ENCODE measurements at regions not wholly inside any gene's neighbourhood (a gene's known extent, or its start where the extent isn't known, plus 50 kb on each side); places are given as distances from the start of the nearest gene placed in this dataset.
"Not testable (repeated sequence)": the region's sequence is repeated elsewhere in the genome, so short reads cannot be mapped to it uniquely, and the experiment has no call there.

GRCh38 chr2:59174536-59175243 is 933.6 kb upstream of the FANCL start:
- H3K27me3 ChIP-seq = no peaks in the 10 kb centered on the region
- no peak overlapping the region for H3K4me3 ChIP-seq
- no peaks in the 10 kb centered on the region for H3K36me3 ChIP-seq
- no peak for DNase-seq
- intact Hi-C loops (cut with DNase I; ENCODE audit: low total_unique reads) = no loop called here
- H3K4me1 ChIP-seq = no peaks in the 10 kb centered on the region
- H3K9me3 ChIP-seq = no peaks in the 10 kb centered on the region
- H3K27ac ChIP-seq = no peak overlapping the region
- TF ChIP-seq, protein P1, sequence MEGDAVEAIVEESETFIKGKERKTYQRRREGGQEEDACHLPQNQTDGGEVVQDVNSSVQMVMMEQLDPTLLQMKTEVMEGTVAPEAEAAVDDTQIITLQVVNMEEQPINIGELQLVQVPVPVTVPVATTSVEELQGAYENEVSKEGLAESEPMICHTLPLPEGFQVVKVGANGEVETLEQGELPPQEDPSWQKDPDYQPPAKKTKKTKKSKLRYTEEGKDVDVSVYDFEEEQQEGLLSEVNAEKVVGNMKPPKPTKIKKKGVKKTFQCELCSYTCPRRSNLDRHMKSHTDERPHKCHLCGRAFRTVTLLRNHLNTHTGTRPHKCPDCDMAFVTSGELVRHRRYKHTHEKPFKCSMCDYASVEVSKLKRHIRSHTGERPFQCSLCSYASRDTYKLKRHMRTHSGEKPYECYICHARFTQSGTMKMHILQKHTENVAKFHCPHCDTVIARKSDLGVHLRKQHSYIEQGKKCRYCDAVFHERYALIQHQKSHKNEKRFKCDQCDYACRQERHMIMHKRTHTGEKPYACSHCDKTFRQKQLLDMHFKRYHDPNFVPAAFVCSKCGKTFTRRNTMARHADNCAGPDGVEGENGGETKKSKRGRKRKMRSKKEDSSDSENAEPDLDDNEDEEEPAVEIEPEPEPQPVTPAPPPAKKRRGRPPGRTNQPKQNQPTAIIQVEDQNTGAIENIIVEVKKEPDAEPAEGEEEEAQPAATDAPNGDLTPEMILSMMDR (IDR thresholded peaks at IDR 0.05) = no peak
- no peak for TF ChIP-seq POLR2A (IDR thresholded peaks at IDR 0.05)

DNA sequence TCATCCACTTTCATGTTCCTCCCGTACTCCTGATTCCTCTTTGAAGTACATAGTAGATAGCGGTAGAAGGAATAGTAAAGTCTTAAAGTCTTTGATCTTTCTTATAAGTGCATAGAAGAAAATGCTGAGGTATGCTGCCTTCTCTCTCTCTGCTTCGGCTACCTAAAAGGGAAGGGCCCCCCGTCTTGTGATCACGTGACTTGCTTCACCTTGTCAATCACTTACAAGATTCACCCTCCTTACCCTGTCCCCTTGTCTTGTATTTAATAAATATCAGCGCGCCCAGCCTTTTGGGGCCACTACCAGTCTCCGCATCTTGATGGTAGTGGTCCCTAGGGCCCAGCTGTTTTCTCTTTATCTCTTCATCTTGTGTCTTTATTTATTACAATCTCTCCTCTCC is 932.2 kb upstream of the FANCL start:
- no peaks in the 10 kb centered on the region for H3K9me3 ChIP-seq
- no peak for DNase-seq
- no peak overlapping the region for H3K4me3 ChIP-seq
- intact Hi-C loops (cut with DNase I; ENCODE audit: low total_unique reads) = no loop called here
- H3K36me3 ChIP-seq = no peaks in the 10 kb centered on the region
- H3K4me1 ChIP-seq = no peaks in the 10 kb centered on the region
- TF ChIP-seq, protein P1 (IDR thresholded peaks at IDR 0.05) = no peak
- H3K27ac ChIP-seq = no peak overlapping the region
- H3K27me3 ChIP-seq = no peaks in the 10 kb centered on the region

GRCh38 chr2:59171019-59171418 is 929.9 kb upstream of the FANCL start:
- no peaks in the 10 kb centered on the region for H3K27me3 ChIP-seq
- DNase-seq = no peak
- TF ChIP-seq, protein P1 (IDR thresholded peaks at IDR 0.05) = no peak
- TF ChIP-seq POLR2A (IDR thresholded peaks at IDR 0.05) = no peak
- H3K4me3 ChIP-seq = no peak overlapping the region
- H3K36me3 ChIP-seq = no peaks in the 10 kb centered on the region
- H3K4me1 ChIP-seq = no peaks in the 10 kb centered on the region
- intact Hi-C loops (cut with DNase I; ENCODE audit: low total_unique reads) = no loop called here
- H3K27ac ChIP-seq = no peak overlapping the region
- no peaks in the 10 kb centered on the region for H3K9me3 ChIP-seq

DNA sequence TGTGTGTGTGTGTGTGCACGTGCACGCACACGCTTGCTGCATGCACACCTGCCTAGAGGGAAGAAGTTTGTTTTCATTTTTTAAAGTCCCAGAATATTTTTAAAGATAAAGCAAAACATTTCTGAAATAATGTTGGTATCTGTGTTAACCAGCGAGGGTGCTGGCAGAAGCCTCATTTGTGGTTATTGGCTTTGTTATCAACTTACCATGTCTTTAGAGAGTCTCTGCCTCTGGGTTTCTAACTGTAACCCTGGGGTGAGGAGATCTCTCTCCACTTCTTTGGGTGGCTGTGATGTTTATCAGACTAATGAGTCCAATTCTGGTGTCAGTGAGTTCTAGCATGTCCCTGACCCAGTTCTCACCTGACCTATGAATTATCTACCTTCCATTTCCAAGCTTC is 927.6 kb upstream of the FANCL start:
- H3K4me3 ChIP-seq = no peak overlapping the region
- H3K4me1 ChIP-seq = no peaks in the 10 kb centered on the region
- no peak for TF ChIP-seq POLR2A (IDR thresholded peaks at IDR 0.05)
- TF ChIP-seq, protein P1 (IDR thresholded peaks at IDR 0.05) = no peak
- no peak overlapping the region for H3K27ac ChIP-seq
- no peaks in the 10 kb centered on the region for H3K27me3 ChIP-seq
- no peaks in the 10 kb centered on the region for H3K9me3 ChIP-seq
- no peak for DNase-seq
- intact Hi-C loops (cut with DNase I; ENCODE audit: low total_unique reads) = no loop called here
- no peaks in the 10 kb centered on the region for H3K36me3 ChIP-seq

- no peak for DNase-seq
- intact Hi-C loops (cut with DNase I; ENCODE audit: low total_unique reads) = no loop called here
These were observed 926.4 kb upstream of the FANCL start for GRCh38 chr2:59167514-59167913.

DNA sequence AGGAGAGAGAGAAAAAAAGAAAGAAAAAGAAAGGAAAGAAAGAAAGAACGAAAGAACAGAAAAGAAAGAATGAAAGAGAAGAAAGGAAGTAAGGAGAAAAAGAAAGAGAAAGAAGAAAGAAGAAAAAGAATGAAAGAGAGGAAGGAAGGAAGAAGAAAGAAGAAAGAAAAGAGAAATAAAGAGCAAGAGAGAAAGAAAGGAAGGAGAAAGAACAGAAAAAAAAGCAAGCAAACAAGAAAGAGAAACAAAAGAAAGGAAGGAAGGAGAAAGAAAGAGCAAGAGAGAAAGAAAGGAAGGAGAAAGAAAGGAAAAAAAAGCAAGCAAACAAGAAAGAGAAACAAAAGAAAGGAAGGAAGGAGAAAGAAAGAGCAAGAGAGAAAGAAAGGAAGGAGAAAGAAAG is 916.8 kb upstream of the FANCL start:
- H3K36me3 ChIP-seq; H3K4me3 ChIP-seq; H3K9me3 ChIP-seq; H3K27ac ChIP-seq; intact Hi-C loops (cut with DNase I; ENCODE audit: low total_unique reads); DNase-seq; H3K4me1 ChIP-seq; H3K27me3 ChIP-seq: not testable (repeated sequence)

More at GRCh38 chr2:59167514-59167913, 926.4 kb upstream of the FANCL start:
- no peak overlapping the region for H3K4me3 ChIP-seq
- no peak overlapping the region for H3K27ac ChIP-seq
- no peaks in the 10 kb centered on the region for H3K36me3 ChIP-seq
- no peaks in the 10 kb centered on the region for H3K4me1 ChIP-seq
- no peaks in the 10 kb centered on the region for H3K27me3 ChIP-seq
- no peaks in the 10 kb centered on the region for H3K9me3 ChIP-seq
- no peak for TF ChIP-seq POLR2A (IDR thresholded peaks at IDR 0.05)
- TF ChIP-seq, protein P1 (IDR thresholded peaks at IDR 0.05) = no peak
